GM21619 (cell line): ENCODE measurements at regions not wholly inside any gene's neighbourhood (a gene's known extent, or its start where the extent isn't known, plus 50 kb on each side); places are given as distances from the start of the nearest gene placed in this dataset.
"Not testable (repeated sequence)": the region's sequence is repeated elsewhere in the genome, so short reads cannot be mapped to it uniquely, and the experiment has no call there.

Experiments used
- ATAC-seq: cut with Tn5 transposase; IDR thresholded peaks from one replicate; pipeline ENCODE4 v1.9.1; 2021; ENCODE audit not compliant: unreplicated experiment

DNA sequence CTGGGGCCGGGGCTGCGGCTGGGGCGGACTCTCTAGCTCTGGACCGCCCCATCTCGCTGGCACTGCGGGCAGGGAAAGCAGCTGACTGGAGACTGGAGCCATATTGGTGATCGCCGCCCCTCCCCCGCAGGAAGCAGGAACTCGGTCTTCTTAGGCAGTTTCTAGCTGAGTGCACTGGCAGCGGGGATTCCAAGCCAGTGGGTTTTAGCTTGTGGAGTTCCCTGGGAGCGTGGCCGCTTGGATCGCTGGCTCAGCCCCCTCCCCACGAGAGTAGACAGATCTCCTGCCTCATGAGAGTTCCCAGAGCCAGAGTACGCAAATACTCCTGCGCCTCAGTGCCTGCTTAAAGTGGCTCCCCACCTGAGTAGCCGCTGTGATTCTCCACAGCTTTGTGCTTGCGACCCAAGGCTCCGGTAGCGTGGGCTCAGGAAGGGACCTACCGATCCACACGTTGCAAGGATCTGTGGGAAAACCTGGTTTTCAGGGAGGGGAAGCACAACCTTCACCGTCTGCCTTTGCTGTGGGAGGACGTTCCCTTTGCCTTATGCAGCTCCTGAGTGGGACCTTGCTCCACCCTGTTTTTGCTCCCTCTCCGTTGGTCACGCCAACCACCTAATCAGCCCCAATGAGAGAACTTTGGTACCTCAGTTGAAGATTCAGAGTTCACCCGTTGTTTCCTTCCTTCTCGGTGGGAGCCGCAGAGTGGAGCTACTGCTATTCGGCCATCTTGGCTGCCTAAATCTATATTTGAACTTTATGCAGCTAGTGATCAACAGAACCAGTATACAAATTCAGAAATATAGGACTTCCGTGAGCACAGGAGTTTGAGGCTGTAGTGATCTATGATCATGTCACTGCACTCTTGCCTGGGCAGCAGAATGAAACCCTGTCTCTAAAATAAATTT, 803.9 kb upstream of the PCDH10 start:
- no peak for ATAC-seq

DNA sequence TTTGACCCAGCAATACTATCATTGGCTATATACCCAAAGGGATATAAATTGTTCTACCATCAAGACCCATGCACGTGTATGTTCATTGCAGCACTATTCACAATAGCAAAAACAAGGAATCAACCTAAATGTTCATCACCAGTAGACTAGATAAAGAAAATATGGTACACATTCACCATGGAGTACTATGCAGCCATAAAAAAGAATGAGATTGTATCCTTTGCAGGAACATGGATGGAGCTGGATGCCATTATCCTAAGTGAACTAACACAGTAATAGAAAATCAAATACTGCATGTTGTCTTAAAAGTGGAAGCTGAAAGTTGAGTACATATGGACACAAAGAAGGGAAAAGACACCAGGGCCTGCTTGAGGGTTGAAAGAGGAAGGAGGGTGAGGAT, 803.1 kb upstream of the PCDH10 start:
- ATAC-seq = no peak

DNA sequence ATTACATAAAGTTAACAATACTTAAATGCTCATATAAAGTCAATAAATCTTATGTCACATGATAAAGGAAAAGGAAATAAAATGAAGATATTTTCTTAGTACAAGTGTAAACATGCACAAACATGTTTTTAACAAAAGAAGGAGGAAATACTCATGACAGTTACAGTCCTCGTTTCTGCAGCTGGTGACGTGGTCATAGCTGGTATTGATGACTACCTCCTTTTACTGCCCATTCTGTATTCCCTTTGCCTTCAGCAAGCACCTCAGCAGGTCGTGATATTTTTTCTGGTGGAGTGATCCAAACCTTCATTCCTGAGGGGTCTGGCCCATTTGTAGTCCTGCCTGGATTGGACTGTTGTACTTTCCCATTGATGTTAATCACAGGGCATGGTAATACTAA, 797.5 kb upstream of the PCDH10 start:
- ATAC-seq = not testable (repeated sequence)

- ATAC-seq = no peak
Observed at GRCh38 chr4:132382243-132382642, 766.9 kb upstream of the PCDH10 start.

GRCh38 chr4:132383571-132384199, 765.4 kb upstream of the PCDH10 start:
- ATAC-seq = no peak

- ATAC-seq = no peak
Observed at GRCh38 chr4:132384709-132385108, 764.4 kb upstream of the PCDH10 start.

DNA sequence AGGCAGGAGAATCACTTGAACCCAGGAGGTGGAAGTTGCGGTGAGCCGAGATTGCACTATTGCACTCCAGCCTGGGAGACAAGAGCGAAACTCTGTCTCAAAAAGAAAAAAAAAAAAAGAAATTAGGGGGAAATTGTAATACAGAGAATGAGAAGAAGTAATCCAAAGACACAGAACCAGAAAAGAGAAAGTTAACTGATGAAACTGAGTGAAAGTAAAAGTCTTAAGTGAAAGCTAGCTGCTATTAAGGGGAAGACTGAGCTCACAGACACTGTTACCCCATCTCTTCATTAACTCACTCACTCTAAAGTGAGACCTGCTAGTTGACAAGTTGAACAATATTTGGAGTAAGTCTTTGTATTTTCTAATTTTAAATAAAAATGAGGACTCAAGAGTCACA, 763.0 kb upstream of the PCDH10 start:
- ATAC-seq = no peak

DNA sequence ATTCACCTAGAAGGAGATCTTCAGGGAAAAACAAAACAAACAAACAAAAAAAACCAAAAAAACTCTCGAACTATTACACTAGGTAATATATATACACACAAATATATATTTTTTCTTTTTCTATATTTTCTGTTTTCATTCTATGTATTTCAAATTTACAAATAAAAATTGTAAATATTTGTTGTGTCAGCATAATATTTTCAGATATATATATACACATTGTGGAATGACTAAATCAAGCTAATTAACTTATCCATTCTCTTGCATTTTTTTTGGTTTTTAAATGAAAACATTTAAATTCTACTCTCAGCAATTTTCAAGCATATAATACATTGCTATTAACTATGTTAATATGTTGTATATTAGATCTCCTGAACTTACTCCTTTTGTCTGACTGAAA, 762.0 kb upstream of the PCDH10 start:
- no peak for ATAC-seq

DNA sequence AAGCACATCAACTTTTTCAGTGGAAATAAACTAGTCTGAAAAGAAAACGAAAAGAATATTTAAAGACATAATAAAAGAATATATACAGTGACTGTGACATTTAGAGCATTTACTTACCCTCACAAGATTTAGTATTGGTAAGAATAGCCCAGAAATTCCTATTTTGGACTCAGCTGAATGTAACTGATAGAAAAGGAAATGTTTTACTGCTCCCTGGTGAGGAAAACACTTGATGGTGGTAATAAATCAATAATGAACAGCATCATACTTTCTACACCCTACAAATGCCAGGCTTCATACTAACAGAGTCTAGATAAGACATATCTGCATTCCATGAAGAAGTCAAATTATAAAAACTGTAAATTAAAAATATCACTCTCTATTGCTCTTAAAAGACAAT, 753.5 kb upstream of the PCDH10 start:
- no peak for ATAC-seq

GRCh38 chr4:132396636-132397035, 752.5 kb upstream of the PCDH10 start:
- no peak for ATAC-seq

DNA sequence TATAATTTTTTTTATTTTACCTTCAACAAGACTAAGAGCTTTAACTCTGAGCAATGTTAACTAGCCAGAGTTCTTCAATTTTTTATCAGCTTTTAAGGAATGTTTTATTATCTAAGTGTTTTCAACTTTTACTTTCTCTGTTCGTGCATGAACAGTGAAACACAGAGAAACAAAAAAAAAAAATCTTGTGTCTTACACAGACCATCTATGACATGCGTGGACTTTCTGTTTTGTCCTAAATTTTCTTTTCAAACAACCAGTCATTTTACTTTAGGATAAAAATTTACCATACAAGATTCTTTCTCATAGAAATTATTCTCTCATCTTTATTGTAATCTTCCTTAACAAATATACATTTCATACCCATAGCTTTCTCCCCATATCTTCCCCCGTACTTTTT, 731.9 kb upstream of the PCDH10 start:
- ATAC-seq = no peak

DNA sequence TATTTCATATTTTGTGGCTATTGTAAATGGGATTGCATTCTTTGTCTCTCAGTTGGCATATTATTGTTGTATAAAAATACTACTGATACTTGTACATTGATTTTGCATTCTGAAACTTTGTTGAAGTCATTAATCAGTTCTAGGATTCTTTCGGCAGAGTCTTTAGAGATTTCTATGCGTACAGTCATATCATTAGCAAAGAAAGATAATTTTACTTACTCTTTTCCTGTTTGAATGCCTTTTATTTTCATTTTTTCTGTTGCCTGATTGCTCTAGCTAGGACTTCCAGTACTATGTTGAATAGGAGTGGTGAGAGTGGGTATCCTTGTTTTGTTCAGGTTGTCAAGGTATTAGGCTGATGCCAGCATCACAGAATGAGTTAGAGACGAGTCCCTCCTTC, 722.0 kb upstream of the PCDH10 start:
- ATAC-seq = no peak

DNA sequence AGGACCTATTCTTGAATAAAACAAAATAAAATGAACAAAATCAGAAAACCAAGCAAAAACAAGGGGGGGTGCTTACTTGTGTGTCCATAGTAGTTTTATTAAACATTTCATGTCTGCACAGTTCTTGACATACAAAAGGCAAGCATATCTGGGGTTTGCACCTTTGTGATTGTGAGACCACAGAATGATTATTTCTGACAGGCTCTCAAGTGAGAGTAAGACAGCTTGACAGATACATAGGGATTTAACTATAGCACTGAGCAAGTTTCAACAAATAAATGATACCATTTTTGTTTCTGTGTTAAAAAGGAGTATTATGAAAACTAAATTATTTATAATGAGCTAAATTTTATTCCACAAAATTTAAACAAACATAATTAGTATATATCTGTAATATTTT, 712.0 kb upstream of the PCDH10 start:
- no peak for ATAC-seq

GRCh38 chr4:132445386-132445785, 703.7 kb upstream of the PCDH10 start:
- ATAC-seq = no peak

DNA sequence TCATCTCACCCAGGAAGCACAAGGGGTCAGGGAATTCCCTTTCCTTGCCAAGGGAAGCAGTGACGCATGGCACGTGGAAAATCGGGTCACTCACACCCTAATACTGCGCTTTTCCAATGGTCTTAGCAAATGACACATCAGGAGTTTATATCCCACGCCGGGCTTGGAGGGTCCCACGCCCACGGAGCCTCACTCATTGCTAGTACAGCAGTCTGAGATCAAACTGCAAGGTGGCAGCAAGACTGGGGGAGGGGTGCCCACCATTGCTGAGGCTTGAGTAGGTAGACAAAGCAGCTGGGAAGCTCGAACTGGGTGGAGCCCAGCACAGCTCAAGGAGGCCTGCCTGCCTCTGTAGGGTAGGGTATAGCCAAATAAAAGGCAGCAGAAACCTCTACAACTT, 691.1 kb upstream of the PCDH10 start:
- ATAC-seq = not testable (repeated sequence)

- no peak for ATAC-seq
Observed at GRCh38 chr4:132479543-132479942, 669.6 kb upstream of the PCDH10 start.

DNA sequence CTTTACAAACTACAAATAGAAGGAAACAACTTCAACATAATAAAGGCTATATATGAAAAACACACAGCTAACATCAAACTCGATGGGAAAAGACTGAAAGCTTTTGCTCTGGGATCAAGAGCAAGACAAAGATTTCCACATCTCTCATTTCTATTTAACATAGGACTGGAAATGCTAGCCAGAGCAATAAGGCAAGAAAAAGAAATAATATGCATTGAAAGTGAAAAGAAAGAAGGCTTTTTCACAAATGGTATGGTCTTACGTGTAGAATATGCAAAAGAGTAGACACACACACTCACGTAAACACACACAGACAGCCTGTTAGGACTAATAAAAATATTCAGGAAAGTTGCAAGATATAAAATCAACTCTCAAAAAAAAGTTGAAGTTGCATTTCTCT, 660.5 kb upstream of the PCDH10 start:
- ATAC-seq = no peak

DNA sequence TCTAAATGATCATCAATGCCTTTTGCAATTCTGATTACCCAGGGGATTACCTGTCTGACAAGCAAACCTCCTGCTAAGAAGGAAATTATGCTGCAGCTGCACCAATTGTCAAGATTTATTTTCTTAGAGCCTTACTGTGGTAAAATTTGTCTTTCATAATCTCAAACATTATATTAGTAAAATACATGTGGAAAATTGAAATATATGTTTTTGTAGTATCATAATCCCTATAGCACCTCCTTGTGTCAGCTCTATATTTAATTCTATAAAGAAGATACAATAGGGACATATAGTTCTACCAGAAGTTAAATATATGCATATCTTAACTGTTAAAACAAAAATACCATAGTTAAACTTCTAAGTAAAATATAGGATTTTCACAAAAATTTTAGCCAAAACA, 655.6 kb upstream of the PCDH10 start:
- no peak for ATAC-seq

GRCh38 chr4:132495267-132495812, 653.8 kb upstream of the PCDH10 start:
- not testable (repeated sequence) for ATAC-seq

GRCh38 chr4:132498215-132498614, 650.9 kb upstream of the PCDH10 start:
- ATAC-seq = no peak

DNA sequence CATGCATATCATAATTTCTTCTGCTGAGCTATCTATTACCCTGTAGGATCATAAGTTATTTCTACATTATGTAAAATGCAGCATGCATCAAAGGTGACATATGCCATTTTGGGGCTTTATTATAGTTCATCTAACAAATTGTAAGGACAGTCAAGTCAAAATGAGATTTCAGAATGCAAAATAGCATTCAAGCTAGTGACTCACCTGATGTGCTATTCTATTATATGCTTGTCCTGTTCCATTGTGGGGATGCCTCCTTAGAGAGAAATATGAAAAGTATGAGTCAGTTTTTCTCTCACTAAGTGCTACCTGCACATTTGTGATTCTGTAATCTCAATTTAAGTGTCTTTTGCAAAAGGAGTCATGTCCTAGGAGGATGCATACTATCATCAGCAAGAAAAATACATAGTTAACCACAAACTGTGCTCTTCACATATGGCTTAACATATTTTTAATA, 647.0 kb upstream of the PCDH10 start:
- peak; percentile 64 for ATAC-seq

GRCh38 chr4:132504438-132504837, 644.7 kb upstream of the PCDH10 start:
- ATAC-seq = no peak
